KMS-11 (cell line): ENCODE measurements at regions not wholly inside any gene's neighbourhood (a gene's known extent, or its start where the extent isn't known, plus 50 kb on each side); places are given as distances from the start of the nearest gene placed in this dataset.

Experiments
- H2AFZ ChIP-seq: fragments of 200-600 bp; sonication (generic); 2 replicates; pipeline ENCODE4 v1.6.1; 2016; ENCODE audit warnings: antibody characterized with exemption, mixed run types, low read depth
- H3K27ac ChIP-seq: fragments of 200-600 bp; sonication (generic); 2 replicates; pipeline ENCODE4 v1.6.1; 2016; ENCODE audit warnings: mild to moderate bottlenecking, mixed run types
- H3K27me3 ChIP-seq: fragments of 200-600 bp; sonication (generic); 2 replicates; pipeline ENCODE4 v1.6.1; 2017; ENCODE audit warnings: mild to moderate bottlenecking, low read depth, mixed run types, moderate library complexity; ENCODE audit not compliant: insufficient read depth
- H3K36me3 ChIP-seq: fragments of 200-600 bp; sonication (generic); 2 replicates; pipeline ENCODE4 v1.6.1; 2017; ENCODE audit warnings: mild to moderate bottlenecking, mixed run types; ENCODE audit not compliant: insufficient read depth
- H3K4me1 ChIP-seq: fragments of 200-600 bp; sonication (generic); 2 replicates; pipeline ENCODE4 v1.6.1; 2016; ENCODE audit warnings: mild to moderate bottlenecking, low read depth, mixed run types; ENCODE audit not compliant: poor library complexity, severe bottlenecking
- H3K4me2 ChIP-seq: fragments of 200-600 bp; sonication (generic); 2 replicates; pipeline ENCODE4 v1.7.0; 2016; ENCODE audit warnings: mild to moderate bottlenecking, mixed run types
- H3K4me3 ChIP-seq: fragments of 200-600 bp; sonication (generic); IDR thresholded peaks from 2 replicates; pipeline ENCODE4 v1.6.1; 2017; ENCODE audit warnings: low read depth, low read length, mixed read lengths; ENCODE audit not compliant: insufficient read depth
- H3K79me2 ChIP-seq: fragments of 200-600 bp; sonication (generic); 2 replicates; pipeline ENCODE4 v1.6.1; 2016; ENCODE audit warnings: low read depth, mixed run types; ENCODE audit not compliant: insufficient read depth
- H3K9ac ChIP-seq: fragments of 200-600 bp; sonication (generic); 2 replicates; pipeline ENCODE4 v1.6.1; 2016; ENCODE audit warnings: mild to moderate bottlenecking, mixed run types
- H4K20me1 ChIP-seq: fragments of 200-600 bp; sonication (generic); 2 replicates; pipeline ENCODE4 v1.6.1; 2016; ENCODE audit warnings: mild to moderate bottlenecking, mixed run types; ENCODE audit not compliant: insufficient read depth
- CTCF ChIP-seq: fragments of 200-600 bp; sonication (generic); conservative IDR thresholded peaks from 2 replicates; pipeline ENCODE4 v1.6.1; 2017; ENCODE audit warnings: low read depth, mild to moderate bottlenecking, antibody characterized with exemption, low read length, moderate library complexity, mixed read lengths

GRCh38 chr2:48207201-48207641 lies 107.3 kb upstream of the FOXN2 start:
- no peak overlapping the region for H3K4me3 ChIP-seq
- H3K27me3 ChIP-seq = no peaks in the 10 kb centered on the region
- no peak for TF ChIP-seq CTCF
- H3K4me1 ChIP-seq = no peaks in the 10 kb centered on the region
- no peaks in the 10 kb centered on the region for H4K20me1 ChIP-seq
- no peak overlapping the region for H3K9ac ChIP-seq
- H3K36me3 ChIP-seq = no peaks in the 10 kb centered on the region
- H2AFZ ChIP-seq = no peak overlapping the region
- no peaks in the 10 kb centered on the region for H3K79me2 ChIP-seq
- no peak overlapping the region for H3K4me2 ChIP-seq
- no peak overlapping the region for H3K27ac ChIP-seq

GRCh38 chr2:48207851-48208250 lies 106.6 kb upstream of the FOXN2 start:
- Histone ChIP-seq H4K20me1 (no peaks in the 10 kb centered on the region), H3K36me3 (no peaks in the 10 kb centered on the region), H3K4me1 (no peaks in the 10 kb centered on the region), H3K27me3 (no peaks in the 10 kb centered on the region), H3K4me3 (no peak overlapping the region), H3K4me2 (no peak overlapping the region), H3K79me2 (no peaks in the 10 kb centered on the region), H3K9ac (no peak overlapping the region), H3K27ac (no peak overlapping the region), H2AFZ (no peak overlapping the region)
- no peak for TF ChIP-seq CTCF

- no peaks in the 10 kb centered on the region for H3K27me3 ChIP-seq
- H3K27ac ChIP-seq = no peak overlapping the region
- no peaks in the 10 kb centered on the region for H3K4me1 ChIP-seq
- no peaks in the 10 kb centered on the region for H3K79me2 ChIP-seq
- H3K4me2 ChIP-seq = no peak overlapping the region
- H3K9ac ChIP-seq = no peak overlapping the region
- no peaks in the 10 kb centered on the region for H4K20me1 ChIP-seq
- H2AFZ ChIP-seq = no peak overlapping the region
- no peak overlapping the region for H3K4me3 ChIP-seq
- H3K36me3 ChIP-seq = no peaks in the 10 kb centered on the region
- no peak for TF ChIP-seq CTCF
Observed at GRCh38 chr2:48209214-48209885, 105.1 kb upstream of the FOXN2 start.

- H3K9ac ChIP-seq = no peak overlapping the region
- H2AFZ ChIP-seq = no peak overlapping the region
- no peaks in the 10 kb centered on the region for H3K79me2 ChIP-seq
- no peaks in the 10 kb centered on the region for H3K27me3 ChIP-seq
- no peak overlapping the region for H3K4me3 ChIP-seq
- no peaks in the 10 kb centered on the region for H3K36me3 ChIP-seq
- no peak for TF ChIP-seq CTCF
- H3K27ac ChIP-seq = no peak overlapping the region
- H3K4me1 ChIP-seq = no peaks in the 10 kb centered on the region
- H3K4me2 ChIP-seq = no peak overlapping the region
- no peaks in the 10 kb centered on the region for H4K20me1 ChIP-seq
Observed at GRCh38 chr2:48210189-48210588, 104.3 kb upstream of the FOXN2 start.
